Mesenchymal stem cell (in vitro differentiated cells and primary cell): ENCODE measurements at regions not wholly inside any gene's neighbourhood (a gene's known extent, or its start where the extent isn't known, plus 50 kb on each side); places are given as distances from the start of the nearest gene placed in this dataset.
A peak's percentile ranks its signal among the peaks of the same experiment; 100 is the strongest.

Source experiments
- DNase-seq: peaks from one replicate; pipeline ENCODE4 v3.0.0-alpha.2; 2013
- H2AFZ ChIP-seq: one replicate; pipeline ENCODE4 v1.6.1; 2013; ENCODE audit warnings: low read depth, mild to moderate bottlenecking, control low read depth, inconsistent platforms, low read length, moderate library complexity
- H2AK5ac ChIP-seq: 2 replicates; pipeline ENCODE4 v1.6.1; 2013; ENCODE audit warnings: low read length, moderate library complexity, mild to moderate bottlenecking, inconsistent platforms; ENCODE audit not compliant: severe bottlenecking
- H2BK120ac ChIP-seq: one replicate; pipeline ENCODE4 v1.6.1; 2013; ENCODE audit warnings: low read depth, mild to moderate bottlenecking, inconsistent platforms, low read length, moderate library complexity
- H2BK12ac ChIP-seq, 2 experiments: one replicate each; pipeline ENCODE4 v1.6.1; 2013; ENCODE audit warnings: inconsistent platforms in 2 of 2, low read length in 2 of 2, mild to moderate bottlenecking in 2 of 2, moderate library complexity in 2 of 2, control low read depth in 1 of 2
- H2BK15ac ChIP-seq: one replicate; pipeline ENCODE4 v1.6.1; 2013; ENCODE audit warnings: mild to moderate bottlenecking, low read depth, inconsistent platforms; ENCODE audit not compliant: poor library complexity, severe bottlenecking
- H2BK5ac ChIP-seq: 2 replicates; pipeline ENCODE4 v1.6.1; 2013; ENCODE audit warnings: low read depth, mild to moderate bottlenecking, low read length, control low read depth, inconsistent platforms; ENCODE audit not compliant: poor library complexity, severe bottlenecking
- H3K14ac ChIP-seq, 2 experiments: one replicate each; pipeline ENCODE4 v1.6.1; 2013; ENCODE audit warnings: inconsistent platforms in 2 of 2, low read length in 2 of 2, control low read depth in 1 of 2, mild to moderate bottlenecking in 1 of 2, moderate library complexity in 1 of 2
- H3K18ac ChIP-seq, 2 experiments: one replicate each; pipeline ENCODE4 v1.6.1; 2013; ENCODE audit warnings: inconsistent platforms in 2 of 2, low read length in 2 of 2, control low read depth in 1 of 2, low read depth in 1 of 2, mild to moderate bottlenecking in 1 of 2
- H3K23ac ChIP-seq, 2 experiments: one replicate each; pipeline ENCODE4 v1.6.1; 2013; ENCODE audit warnings: inconsistent platforms in 2 of 2, low read length in 2 of 2, mild to moderate bottlenecking in 2 of 2, moderate library complexity in 2 of 2, control low read depth in 1 of 2
- H3K27ac ChIP-seq: 2 replicates; pipeline ENCODE4 v1.5.1; 2013; ENCODE audit warnings: mild to moderate bottlenecking, moderate library complexity, low read length, control low read depth, inconsistent platforms; ENCODE audit not compliant: poor library complexity, severe bottlenecking
- H3K27me3 ChIP-seq, 2 experiments: 2 replicates each; pipeline versions ENCODE4 v1.6.1 to v1.7.0; 2013; ENCODE audit warnings: low read length in 2 of 2, mild to moderate bottlenecking in 2 of 2, moderate library complexity in 2 of 2, control low read depth in 1 of 2, inconsistent platforms in 1 of 2; ENCODE audit not compliant: control insufficient read depth in 1 of 2, insufficient read depth in 1 of 2
- H3K36me3 ChIP-seq, 2 experiments: 2 replicates each; pipeline versions ENCODE4 v1.6.1 to v1.7.0; 2013; ENCODE audit warnings: low read length in 2 of 2, control low read depth in 1 of 2, inconsistent platforms in 1 of 2, low read depth in 1 of 2, mild to moderate bottlenecking in 1 of 2; ENCODE audit not compliant: insufficient read depth in 2 of 2, control insufficient read depth in 1 of 2
- H3K4ac ChIP-seq, 2 experiments: one replicate each; pipeline ENCODE4 v1.6.1; 2013; ENCODE audit warnings: inconsistent platforms in 2 of 2, low read length in 2 of 2, mild to moderate bottlenecking in 2 of 2, moderate library complexity in 2 of 2, control low read depth in 1 of 2, low read depth in 1 of 2
- H3K4me1 ChIP-seq: 2 replicates; pipeline ENCODE4 v1.6.1; 2013; ENCODE audit warnings: low read depth, low read length, control low read depth; ENCODE audit not compliant: control insufficient read depth, insufficient read depth
- H3K4me2 ChIP-seq: 2 replicates; pipeline ENCODE4 v1.6.1; 2013; ENCODE audit warnings: low read length, mild to moderate bottlenecking, inconsistent platforms; ENCODE audit not compliant: poor library complexity, severe bottlenecking
- H3K4me3 ChIP-seq, 2 experiments: 2 replicates each; pipeline versions ENCODE4 v1.5.1 to v1.7.0; 2013; ENCODE audit warnings: low read length in 2 of 2, mild to moderate bottlenecking in 2 of 2, control low read depth in 1 of 2, low read depth in 1 of 2; ENCODE audit not compliant: insufficient read depth in 1 of 2
- H3K79me1 ChIP-seq: replicated peaks from 2 replicates; pipeline ENCODE4 v1.6.1; 2013; ENCODE audit warnings: mild to moderate bottlenecking, control low read depth, low read length, inconsistent platforms; ENCODE audit not compliant: poor library complexity, severe bottlenecking
- H3K9ac ChIP-seq: 2 replicates; pipeline ENCODE4 v1.7.0; 2013; ENCODE audit warnings: mild to moderate bottlenecking, low read length, moderate library complexity
- H3K9me3 ChIP-seq: 2 replicates; pipeline ENCODE4 v1.7.0; 2013; ENCODE audit warnings: mild to moderate bottlenecking, low read length; ENCODE audit not compliant: control insufficient read depth
- H4K8ac ChIP-seq: one replicate; pipeline ENCODE4 v1.6.1; 2013; ENCODE audit warnings: inconsistent platforms, mild to moderate bottlenecking, low read length, moderate library complexity
- H4K91ac ChIP-seq: one replicate; pipeline ENCODE4 v1.6.1; 2013; ENCODE audit warnings: mild to moderate bottlenecking, low read length, inconsistent platforms
- WGBS: methylation state at CpG from one replicate; pipeline ENCODE4 v1.1.7; 2013; ENCODE audit warnings: mixed read lengths; 5-methylcytosine and 5-hydroxymethylcytosine counted together

GRCh38 chr3:72186400-72186855, 401.5 kb upstream of the PROK2 start:
- Histone ChIP-seq H2BK5ac (no peak overlapping the region), H3K14ac (no peak overlapping the region), H4K8ac (peak overlapping the region; percentile 79), H3K4me3 (no peak overlapping the region), H2AK5ac (no peak overlapping the region), H3K4ac (no peak overlapping the region), H2BK12ac (no peak overlapping the region), H3K23ac (no peak overlapping the region), H2BK15ac (no peak overlapping the region), H2BK120ac (no peak overlapping the region), H3K18ac (no peak overlapping the region), H3K9ac (peak overlapping the region; percentile 57), H4K91ac (no peak overlapping the region), H3K79me1 (no peaks in the 10 kb centered on the region), H3K4me1 (peaks cover 2% of the 10 kb centered on the region), H3K36me3 (no peaks in the 10 kb centered on the region), H2AFZ (no peak overlapping the region), H3K27ac (no peak overlapping the region), H3K27me3 (peaks cover 0 to 5% of the 10 kb centered on the region in 2 experiments), H3K9me3 (peaks cover 6% of the 10 kb centered on the region), H3K4me2 (no peak overlapping the region)
- DNase-seq: peak; percentile 18
- 38% methylated on average over 1 of the region's 1 CpG for WGBS

- Histone ChIP-seq H3K9ac (peak overlapping the region; percentile 57), H3K27ac (no peak overlapping the region), H3K4me1 (peaks cover 2% of the 10 kb centered on the region), H3K23ac (no peak overlapping the region), H3K4me3 (no peak overlapping the region), H3K14ac (no peak overlapping the region), H3K79me1 (no peaks in the 10 kb centered on the region), H4K8ac (peak overlapping the region; percentile 79), H2BK12ac (no peak overlapping the region), H3K4ac (no peak overlapping the region), H3K9me3 (peaks cover 3% of the 10 kb centered on the region), H2BK120ac (no peak overlapping the region), H3K36me3 (no peaks in the 10 kb centered on the region), H2BK5ac (no peak overlapping the region), H2AFZ (peak overlapping the region; percentile 74), H3K27me3 (peaks cover 0 to 11% of the 10 kb centered on the region in 2 experiments), H3K4me2 (no peak overlapping the region), H2BK15ac (no peak overlapping the region), H3K18ac (no peak overlapping the region), H4K91ac (no peak overlapping the region), H2AK5ac (no peak overlapping the region)
- DNase-seq: peak; percentile 54
- WGBS: 46% methylated on average over 7 of the region's 9 CpGs
These were observed 400.8 kb upstream of the PROK2 start for GRCh38 chr3:72185549-72186399.

GRCh38 chr3:72183489-72183888, 398.5 kb upstream of the PROK2 start:
- no peak overlapping the region for H3K18ac ChIP-seq

GRCh38 chr3:72182206-72182605, 397.3 kb upstream of the PROK2 start:
- Histone ChIP-seq H3K4me3 (no peak overlapping the region), H3K14ac (no peak overlapping the region), H2BK5ac (no peak overlapping the region), H3K4ac (no peak overlapping the region), H3K23ac (no peak overlapping the region), H4K91ac (no peak overlapping the region), H3K36me3 (no peaks in the 10 kb centered on the region), H2AK5ac (no peak overlapping the region), H2BK12ac (no peak overlapping the region), H3K4me1 (peaks cover 4% of the 10 kb centered on the region), H3K27me3 (peaks cover 8 to 14% of the 10 kb centered on the region in 2 experiments), H3K79me1 (no peaks in the 10 kb centered on the region), H3K27ac (no peak overlapping the region), H3K4me2 (no peak overlapping the region), H3K9ac (no peak overlapping the region), H3K9me3 (peaks cover 3% of the 10 kb centered on the region), H3K18ac (no peak overlapping the region), H2BK15ac (no peak overlapping the region), H4K8ac (no peak overlapping the region), H2AFZ (no peak overlapping the region), H2BK120ac (no peak overlapping the region)
- DNase-seq: no peak

More at GRCh38 chr3:72183489-72183888, 398.5 kb upstream of the PROK2 start:
- Histone ChIP-seq H2BK12ac (no peak overlapping the region), H2AK5ac (no peak overlapping the region), H2BK120ac (no peak overlapping the region), H3K4ac (no peak overlapping the region), H3K23ac (no peak overlapping the region), H3K4me3 (no peak overlapping the region), H2BK5ac (no peak overlapping the region), H3K27ac (no peak overlapping the region), H2AFZ (no peak overlapping the region), H3K36me3 (no peaks in the 10 kb centered on the region), H3K9me3 (peaks cover 3% of the 10 kb centered on the region), H4K8ac (no peak overlapping the region), H3K27me3 (peaks cover 4 to 13% of the 10 kb centered on the region in 2 experiments), H3K79me1 (no peaks in the 10 kb centered on the region), H2BK15ac (no peak overlapping the region), H3K14ac (no peak overlapping the region), H3K9ac (no peak overlapping the region), H3K4me1 (peaks cover 2% of the 10 kb centered on the region), H4K91ac (no peak overlapping the region), H3K4me2 (no peak overlapping the region)
- 97% methylated on average over 3 of the region's 5 CpGs for WGBS
- DNase-seq: no peak
